Islet precursor cell (in vitro differentiated cells): ENCODE measurements at regions not wholly inside any gene's neighbourhood (a gene's known extent, or its start where the extent isn't known, plus 50 kb on each side); places are given as distances from the start of the nearest gene placed in this dataset.

Experiments used
- DNase-seq: peaks from one replicate; pipeline ENCODE4 v3.0.0-alpha.2; 2018

- DNase-seq, result no peak
Measured at GRCh38 chr10:118173296-118173695, 126.6 kb upstream of the RAB11FIP2 start.

GRCh38 chr10:118171861-118172260 lies 125.1 kb upstream of the RAB11FIP2 start:
- no peak for DNase-seq

GRCh38 chr10:118167056-118167700 lies 120.4 kb upstream of the RAB11FIP2 start:
- DNase-seq, result no peak

- peak; percentile 64 for DNase-seq
Measured at GRCh38 chr10:118163217-118163616, 116.5 kb upstream of the RAB11FIP2 start.

- no peak for DNase-seq
Measured at GRCh38 chr10:118161461-118162246, 114.9 kb upstream of the RAB11FIP2 start.

- DNase-seq, result no peak
Measured at GRCh38 chr10:118153287-118153686, 106.5 kb upstream of the RAB11FIP2 start.

GRCh38 chr10:118151461-118151860 lies 104.7 kb upstream of the RAB11FIP2 start:
- no peak for DNase-seq

GRCh38 chr10:118148247-118148646 lies 101.5 kb upstream of the RAB11FIP2 start:
- DNase-seq, result no peak

GRCh38 chr10:118145256-118145655 lies 98.5 kb upstream of the RAB11FIP2 start:
- no peak for DNase-seq

- no peak for DNase-seq
Measured at GRCh38 chr10:118141471-118141870, 94.7 kb upstream of the RAB11FIP2 start.

- DNase-seq, result no peak
Measured at GRCh38 chr10:118139321-118139720, 92.6 kb upstream of the RAB11FIP2 start.

GRCh38 chr10:118128675-118129074 lies 81.9 kb upstream of the RAB11FIP2 start:
- DNase-seq, result no peak

GRCh38 chr10:118118716-118119115 lies 72.0 kb upstream of the RAB11FIP2 start:
- no peak for DNase-seq

GRCh38 chr10:118116715-118117449 lies 70.1 kb upstream of the RAB11FIP2 start:
- DNase-seq, result peak; percentile 87

- DNase-seq, result no peak
Measured at GRCh38 chr10:118116362-118116714, 69.6 kb upstream of the RAB11FIP2 start.

- DNase-seq, result no peak
Measured at GRCh38 chr10:118115701-118116100, 69.0 kb upstream of the RAB11FIP2 start.

- DNase-seq, result no peak
Measured at GRCh38 chr10:118114992-118115391, 68.3 kb upstream of the RAB11FIP2 start.

GRCh38 chr10:118112543-118113125 lies 65.9 kb upstream of the RAB11FIP2 start:
- no peak for DNase-seq

GRCh38 chr10:118110750-118111149 lies 64.0 kb upstream of the RAB11FIP2 start:
- DNase-seq, result no peak

GRCh38 chr10:118108194-118109026 lies 61.7 kb upstream of the RAB11FIP2 start:
- no peak for DNase-seq

- no peak for DNase-seq
Measured at GRCh38 chr10:118107541-118107940, 60.8 kb upstream of the RAB11FIP2 start.

GRCh38 chr10:118107040-118107439 lies 60.3 kb upstream of the RAB11FIP2 start:
- DNase-seq, result no peak

- no peak for DNase-seq
Measured at GRCh38 chr10:118106426-118106825, 59.7 kb upstream of the RAB11FIP2 start.
